HL-60 (cell line): ENCODE measurements at regions not wholly inside any gene's neighbourhood (a gene's known extent, or its start where the extent isn't known, plus 50 kb on each side); places are given as distances from the start of the nearest gene placed in this dataset.
"Not testable (repeated sequence)": the region's sequence is repeated elsewhere in the genome, so short reads cannot be mapped to it uniquely, and the experiment has no call there.

Experiments
- DNase-seq, 2 experiments: peaks; one replicate each; pipeline ENCODE4 v3.0.0-alpha.2; 2010 to 2020; ENCODE audit warnings: low read depth in 1 of 2, low spot score in 1 of 2
- H3K27ac ChIP-seq: fragments of 250-450 bp; sonication (Bioruptor Pico); replicated peaks from 2 replicates; pipeline ENCODE4 v1.5.1; 2020; ENCODE audit warnings: mild to moderate bottlenecking, moderate library complexity
- H3K27me3 ChIP-seq: fragments of 250-450 bp; sonication (Bioruptor Pico); 2 replicates; pipeline ENCODE4 v1.5.1; 2021; ENCODE audit warnings: mild to moderate bottlenecking, moderate library complexity; ENCODE audit not compliant: insufficient read depth, poor library complexity, severe bottlenecking
- H3K4me3 ChIP-seq: replicated peaks from 2 replicates; pipeline ENCODE4 v1.5.1; 2011; ENCODE audit warnings: mild to moderate bottlenecking, control low read depth, low read length; ENCODE audit not compliant: insufficient read depth
- CTCF ChIP-seq: IDR thresholded peaks from one replicate; pipeline ENCODE4 v1.5.1; 2011; ENCODE audit warnings: low read length, control low read depth, inconsistent platforms; ENCODE audit not compliant: insufficient read depth
- GABPA ChIP-seq: IDR thresholded peaks from 2 replicates; pipeline ENCODE4 v1.6.1; 2012; ENCODE audit warnings: low read depth
- POLR2AphosphoS5 ChIP-seq: IDR thresholded peaks from 2 replicates; pipeline ENCODE4 v1.6.1; 2012; ENCODE audit warnings: low read depth
- REST ChIP-seq: IDR thresholded peaks from 2 replicates; pipeline ENCODE4 v1.6.1; 2012; ENCODE audit warnings: low read depth; ENCODE audit not compliant: insufficient replicate concordance
- SPI1 ChIP-seq: IDR thresholded peaks from 2 replicates; pipeline ENCODE4 v1.6.1; 2012; ENCODE audit warnings: low read depth, mild to moderate bottlenecking, borderline replicate concordance

- TF ChIP-seq SPI1: no peak
- no peak for TF ChIP-seq CTCF
- no peak for TF ChIP-seq GABPA
- TF ChIP-seq POLR2AphosphoS5: no peak
- H3K27ac ChIP-seq: no peak overlapping the region
- no peak overlapping the region for H3K4me3 ChIP-seq
- no peaks in the 10 kb centered on the region for H3K27me3 ChIP-seq
- no peak for DNase-seq
Measured at GRCh38 chr11:103736315-103737036, 300.0 kb upstream of the DDI1 start.

- no peak overlapping the region for H3K27ac ChIP-seq
- H3K4me3 ChIP-seq: no peak overlapping the region
- DNase-seq: no peak
- TF ChIP-seq SPI1 (no peak), POLR2AphosphoS5 (no peak), GABPA (no peak), REST (no peak), CTCF (no peak)
- H3K27me3 ChIP-seq: no peaks in the 10 kb centered on the region
Measured at GRCh38 chr11:103737037-103737622, 299.3 kb upstream of the DDI1 start.

GRCh38 chr11:103737747-103738146 is 298.7 kb upstream of the DDI1 start:
- DNase-seq: no peak
- no peak overlapping the region for H3K27ac ChIP-seq
- no peak overlapping the region for H3K4me3 ChIP-seq
- H3K27me3 ChIP-seq: no peaks in the 10 kb centered on the region
- TF ChIP-seq CTCF (no peak), POLR2AphosphoS5 (no peak), REST (no peak)

DNA sequence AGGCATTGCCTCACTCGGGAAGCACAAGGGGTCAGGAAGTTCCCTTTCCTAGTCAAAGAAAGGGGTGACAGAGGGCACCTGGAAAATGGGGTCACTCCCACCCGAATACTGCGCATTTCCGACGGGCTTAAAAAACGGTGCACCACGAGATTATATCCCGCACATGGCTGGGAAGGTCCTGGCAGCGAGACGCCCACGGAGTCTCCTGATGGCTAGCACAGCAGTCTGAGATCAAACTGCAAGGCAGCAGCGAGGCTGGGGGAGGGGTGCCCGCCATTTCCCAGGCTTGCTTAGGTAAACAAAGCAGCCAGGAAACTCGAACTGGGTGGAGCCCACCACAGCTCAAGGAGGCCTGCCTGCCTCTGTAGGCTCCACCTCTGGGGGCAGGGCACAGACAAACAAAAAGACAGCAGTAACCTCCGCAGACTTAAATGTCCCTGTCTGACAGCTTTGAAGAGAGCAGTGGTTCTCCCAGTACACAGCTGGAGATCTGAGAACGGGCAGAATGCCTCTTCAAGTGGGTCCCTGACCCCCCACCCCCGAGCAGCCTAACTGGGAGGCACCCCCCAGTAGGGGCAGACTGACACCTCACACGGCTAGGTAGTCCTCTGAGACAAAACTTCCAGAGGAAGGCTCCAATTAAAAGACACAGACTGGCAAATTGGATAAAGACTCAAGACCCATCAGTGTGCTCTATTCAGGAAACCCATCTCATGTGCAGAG is 297.2 kb upstream of the DDI1 start:
- not testable (repeated sequence) for H3K27ac ChIP-seq, H3K27me3 ChIP-seq, DNase-seq, H3K4me3 ChIP-seq
